ENCODE measurements at regions not wholly inside any gene's neighbourhood (a gene's known extent, or its start where the extent isn't known, plus 50 kb on each side); places are given as distances from the start of the nearest gene placed in this dataset.

- Histone ChIP-seq H3K9me3 (ENCODE audit: control insufficient read depth in 2 of 3, insufficient read depth in 1 of 3, low read length in 3 of 3) (no peaks in the 10 kb centered on the region), H3K9ac (ENCODE audit: low read length in 3 of 3) (no peak overlapping the region), H3K4me3 (ENCODE audit: low read length in 3 of 3) (no peak overlapping the region), H3K4me1 (ENCODE audit: control insufficient read depth in 2 of 3, insufficient read depth in 2 of 3, low read depth in 1 of 3, low read length in 3 of 3) (no peaks in the 10 kb centered on the region), H3K27ac (ENCODE audit: low read depth in 2 of 2, low read length in 2 of 2) (no peak overlapping the region), H3K27me3 (ENCODE audit: control insufficient read depth, insufficient read depth, low read length) (no peaks in the 10 kb centered on the region), H3K36me3 (ENCODE audit: control insufficient read depth in 2 of 3, insufficient read depth in 3 of 3, low read length in 3 of 3) (no peaks in the 10 kb centered on the region)
- no peak for DNase-seq
- intact Hi-C loops (cut with DNase I), result no loop called here
- no peak for TF ChIP-seq CTCF (IDR thresholded peaks at IDR 0.05; ENCODE audit: borderline replicate concordance, extremely low read depth, insufficient read depth)
- no peak for FAIRE-seq
These were observed 138.5 kb upstream of the ITGA4 start for GRCh38 chr2:181318504-181319280.

- no peaks in the 10 kb centered on the region for H3K9me3 ChIP-seq (ENCODE audit: control insufficient read depth in 2 of 3, insufficient read depth in 1 of 3, low read length in 3 of 3)
- intact Hi-C loops (cut with DNase I), result no loop called here
- DNase-seq (no peak), FAIRE-seq (no peak)
- no peaks in the 10 kb centered on the region for H3K36me3 ChIP-seq (ENCODE audit: control insufficient read depth in 2 of 3, insufficient read depth in 3 of 3, low read length in 3 of 3)
- no peak overlapping the region for H3K9ac ChIP-seq (ENCODE audit: low read length in 3 of 3)
- H3K27ac ChIP-seq (ENCODE audit: low read depth in 2 of 2, low read length in 2 of 2), result no peak overlapping the region
- H3K4me1 ChIP-seq (ENCODE audit: control insufficient read depth in 2 of 3, insufficient read depth in 2 of 3, low read depth in 1 of 3, low read length in 3 of 3), result no peaks in the 10 kb centered on the region
- no peak for TF ChIP-seq CTCF (IDR thresholded peaks at IDR 0.05; ENCODE audit: borderline replicate concordance, extremely low read depth, insufficient read depth)
- no peaks in the 10 kb centered on the region for H3K27me3 ChIP-seq (ENCODE audit: control insufficient read depth, insufficient read depth, low read length)
- no peak overlapping the region for H3K4me3 ChIP-seq (ENCODE audit: low read length in 3 of 3)
These were observed 137.9 kb upstream of the ITGA4 start for GRCh38 chr2:181319286-181319685.

DNA sequence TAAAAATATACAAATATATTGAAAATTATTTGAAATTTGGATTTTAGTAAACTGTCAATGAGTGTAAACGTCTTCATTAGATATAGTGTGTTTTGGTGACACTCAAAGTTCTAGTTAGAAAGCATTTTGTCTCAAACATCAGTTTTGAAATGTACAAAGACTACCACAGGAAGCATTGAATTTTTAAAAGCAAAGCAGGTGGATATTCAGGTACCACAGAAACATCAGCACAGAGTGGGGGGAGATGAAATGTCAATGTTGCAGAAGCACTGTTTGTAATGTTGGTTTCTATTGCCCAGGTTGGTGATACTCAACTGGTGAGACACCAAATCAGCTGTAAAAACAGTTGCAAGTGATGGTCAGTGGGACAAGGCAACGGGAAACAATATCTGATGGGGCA lies 136.5 kb upstream of the ITGA4 start:
- Histone ChIP-seq H3K4me3 (ENCODE audit: low read length in 3 of 3) (no peak overlapping the region), H3K9me3 (ENCODE audit: control insufficient read depth in 2 of 3, insufficient read depth in 1 of 3, low read length in 3 of 3) (no peaks in the 10 kb centered on the region), H3K27ac (ENCODE audit: low read depth in 2 of 2, low read length in 2 of 2) (no peak overlapping the region), H3K9ac (ENCODE audit: low read length in 3 of 3) (no peak overlapping the region), H3K4me1 (ENCODE audit: control insufficient read depth in 2 of 3, insufficient read depth in 2 of 3, low read depth in 1 of 3, low read length in 3 of 3) (no peaks in the 10 kb centered on the region), H3K27me3 (ENCODE audit: control insufficient read depth, insufficient read depth, low read length) (no peaks in the 10 kb centered on the region), H3K36me3 (ENCODE audit: control insufficient read depth in 2 of 3, insufficient read depth in 3 of 3, low read length in 3 of 3) (no peaks in the 10 kb centered on the region)
- TF ChIP-seq CTCF (IDR thresholded peaks at IDR 0.05; ENCODE audit: borderline replicate concordance, extremely low read depth, insufficient read depth), result no peak
- DNase-seq (no peak), FAIRE-seq (no peak)
- intact Hi-C loops (cut with DNase I), result no loop called here

- no peaks in the 10 kb centered on the region for H3K36me3 ChIP-seq (ENCODE audit: control insufficient read depth in 2 of 3, insufficient read depth in 3 of 3, low read length in 3 of 3)
- DNase-seq (no peak), FAIRE-seq (no peak)
- H3K27me3 ChIP-seq (ENCODE audit: control insufficient read depth, insufficient read depth, low read length), result no peaks in the 10 kb centered on the region
- H3K9ac ChIP-seq (ENCODE audit: low read length in 3 of 3), result no peak overlapping the region
- no peak overlapping the region for H3K27ac ChIP-seq (ENCODE audit: low read depth in 2 of 2, low read length in 2 of 2)
- H3K4me3 ChIP-seq (ENCODE audit: low read length in 3 of 3), result no peak overlapping the region
- no peaks in the 10 kb centered on the region for H3K4me1 ChIP-seq (ENCODE audit: control insufficient read depth in 2 of 3, insufficient read depth in 2 of 3, low read depth in 1 of 3, low read length in 3 of 3)
- intact Hi-C loops (cut with DNase I), result no loop called here
- H3K9me3 ChIP-seq (ENCODE audit: control insufficient read depth in 2 of 3, insufficient read depth in 1 of 3, low read length in 3 of 3), result no peaks in the 10 kb centered on the region
- no peak for TF ChIP-seq CTCF (IDR thresholded peaks at IDR 0.05; ENCODE audit: borderline replicate concordance, extremely low read depth, insufficient read depth)
These were observed 132.3 kb upstream of the ITGA4 start for GRCh38 chr2:181324912-181325311.

Measured in kidney (tissue), 13 donors.